GM21529 (cell line): ENCODE measurements at regions not wholly inside any gene's neighbourhood (a gene's known extent, or its start where the extent isn't known, plus 50 kb on each side); places are given as distances from the start of the nearest gene placed in this dataset.
"Not testable (repeated sequence)": the region's sequence is repeated elsewhere in the genome, so short reads cannot be mapped to it uniquely, and the experiment has no call there.

Experiments used
- ATAC-seq: cut with Tn5 transposase; IDR thresholded peaks from one replicate; pipeline ENCODE4 v1.9.1; 2021; ENCODE audit not compliant: unreplicated experiment

- ATAC-seq, result no peak
These were observed 204.9 kb upstream of the PTER start for GRCh38 chr10:16231734-16232435.

GRCh38 chr10:16232441-16232840 is 204.4 kb upstream of the PTER start:
- no peak for ATAC-seq

- no peak for ATAC-seq
These were observed 201.9 kb upstream of the PTER start for GRCh38 chr10:16234916-16235315.

- ATAC-seq, result no peak
These were observed 194.4 kb upstream of the PTER start for GRCh38 chr10:16242446-16242845.

- no peak for ATAC-seq
These were observed 193.8 kb upstream of the PTER start for GRCh38 chr10:16242859-16243613.

GRCh38 chr10:16250136-16250535 is 186.7 kb upstream of the PTER start:
- ATAC-seq, result not testable (repeated sequence)

GRCh38 chr10:16256336-16256735 is 180.5 kb upstream of the PTER start:
- no peak for ATAC-seq

- no peak for ATAC-seq
These were observed 178.3 kb upstream of the PTER start for GRCh38 chr10:16258291-16259040.

- no peak for ATAC-seq
These were observed 177.1 kb upstream of the PTER start for GRCh38 chr10:16259726-16260125.

GRCh38 chr10:16260388-16260787 is 176.4 kb upstream of the PTER start:
- no peak for ATAC-seq

- no peak for ATAC-seq
These were observed 165.2 kb upstream of the PTER start for GRCh38 chr10:16271571-16271970.

- ATAC-seq, result no peak
These were observed 161.9 kb upstream of the PTER start for GRCh38 chr10:16274911-16275310.

- no peak for ATAC-seq
These were observed 156.2 kb upstream of the PTER start for GRCh38 chr10:16280595-16280994.

GRCh38 chr10:16292366-16292765 is 144.4 kb upstream of the PTER start:
- ATAC-seq, result no peak

GRCh38 chr10:16297069-16297468 is 139.7 kb upstream of the PTER start:
- ATAC-seq, result no peak

- no peak for ATAC-seq
These were observed 139.2 kb upstream of the PTER start for GRCh38 chr10:16297642-16298041.

- ATAC-seq, result no peak
These were observed 132.5 kb upstream of the PTER start for GRCh38 chr10:16304311-16304710.

GRCh38 chr10:16310440-16310839 is 126.4 kb upstream of the PTER start:
- no peak for ATAC-seq

- no peak for ATAC-seq
These were observed 122.6 kb upstream of the PTER start for GRCh38 chr10:16314259-16314658.

- ATAC-seq, result no peak
These were observed 119.9 kb upstream of the PTER start for GRCh38 chr10:16316733-16317390.

- no peak for ATAC-seq
These were observed 95.2 kb upstream of the PTER start for GRCh38 chr10:16341637-16342036.
